Skeletal muscle tissue (tissue), 3 donors: ENCODE measurements at regions not wholly inside any gene's neighbourhood (a gene's known extent, or its start where the extent isn't known, plus 50 kb on each side); places are given as distances from the start of the nearest gene placed in this dataset.

Source experiments
- H3K27ac ChIP-seq: one replicate; pipeline ENCODE4 v1.7.0; 2013; ENCODE audit warnings: mild to moderate bottlenecking, low read depth, low read length, inconsistent platforms
- H3K27me3 ChIP-seq, 3 donors: one replicate each; pipeline ENCODE4 v1.7.0; 2013; ENCODE audit warnings: low read length in 3 of 3; ENCODE audit not compliant: control insufficient read depth in 3 of 3, insufficient read depth in 3 of 3
- H3K36me3 ChIP-seq, 3 donors: one replicate each; pipeline ENCODE4 v1.7.0; 2013; ENCODE audit warnings: low read length in 3 of 3; ENCODE audit not compliant: control insufficient read depth in 3 of 3, insufficient read depth in 3 of 3
- H3K4me1 ChIP-seq, 3 donors: one replicate each; pipeline ENCODE4 v1.7.0; 2013; ENCODE audit warnings: low read length in 3 of 3, mild to moderate bottlenecking in 3 of 3; ENCODE audit not compliant: control insufficient read depth in 3 of 3, insufficient read depth in 3 of 3
- H3K4me3 ChIP-seq, 3 donors: one replicate each; pipeline ENCODE4 v1.7.0; 2013; ENCODE audit warnings: low read length in 3 of 3
- H3K9ac ChIP-seq, 3 donors: one replicate each; pipeline ENCODE4 v1.7.0; 2013; ENCODE audit warnings: low read length in 3 of 3, mild to moderate bottlenecking in 3 of 3, moderate library complexity in 2 of 3, low read depth in 1 of 3
- H3K9me3 ChIP-seq, 3 donors: one replicate each; pipeline ENCODE4 v1.7.0; 2013; ENCODE audit warnings: low read length in 3 of 3; ENCODE audit not compliant: control insufficient read depth in 3 of 3
- donor health status: Osteomylitis.

GRCh38 chrY:15468091-15468490 lies 943.8 kb downstream of the NLGN4Y start:
- no peaks in the 10 kb centered on the region for H3K27me3 ChIP-seq
- no peaks in the 10 kb centered on the region for H3K4me1 ChIP-seq
- H3K9ac ChIP-seq, result no peak overlapping the region
- no peaks in the 10 kb centered on the region for H3K9me3 ChIP-seq
- no peaks in the 10 kb centered on the region for H3K36me3 ChIP-seq
- H3K4me3 ChIP-seq, result no peak overlapping the region
- H3K27ac ChIP-seq, result no peak overlapping the region

- no peaks in the 10 kb centered on the region for H3K36me3 ChIP-seq
Measured at GRCh38 chrY:15471371-15471770, 947.0 kb downstream of the NLGN4Y start.

GRCh38 chrY:15478348-15478963 lies 954.1 kb downstream of the NLGN4Y start:
- Histone ChIP-seq H3K27ac (no peak overlapping the region), H3K36me3 (no peaks in the 10 kb centered on the region), H3K9me3 (no peaks in the 10 kb centered on the region), H3K4me1 (no peaks in the 10 kb centered on the region), H3K9ac (no peak overlapping the region), H3K27me3 (no peaks in the 10 kb centered on the region), H3K4me3 (no peak overlapping the region)

More at GRCh38 chrY:15471371-15471770, 947.0 kb downstream of the NLGN4Y start:
- H3K27ac ChIP-seq, result no peak overlapping the region
- no peaks in the 10 kb centered on the region for H3K27me3 ChIP-seq
- H3K4me3 ChIP-seq, result no peak overlapping the region
- no peaks in the 10 kb centered on the region for H3K4me1 ChIP-seq
- H3K9me3 ChIP-seq, result no peaks in the 10 kb centered on the region
- no peak overlapping the region for H3K9ac ChIP-seq

GRCh38 chrY:15500536-15500935 lies 976.2 kb downstream of the NLGN4Y start:
- H3K4me3 ChIP-seq, result no peak overlapping the region

GRCh38 chrY:15501181-15501580 lies 976.9 kb downstream of the NLGN4Y start:
- no peaks in the 10 kb centered on the region for H3K27me3 ChIP-seq
- H3K9ac ChIP-seq, result no peak overlapping the region
- H3K27ac ChIP-seq, result no peak overlapping the region
- H3K4me1 ChIP-seq, result no peaks in the 10 kb centered on the region
- no peaks in the 10 kb centered on the region for H3K9me3 ChIP-seq
- no peaks in the 10 kb centered on the region for H3K36me3 ChIP-seq
- no peak overlapping the region for H3K4me3 ChIP-seq

More at GRCh38 chrY:15500536-15500935, 976.2 kb downstream of the NLGN4Y start:
- Histone ChIP-seq H3K27me3 (no peaks in the 10 kb centered on the region), H3K36me3 (no peaks in the 10 kb centered on the region), H3K9ac (no peak overlapping the region), H3K27ac (no peak overlapping the region), H3K4me1 (no peaks in the 10 kb centered on the region), H3K9me3 (no peaks in the 10 kb centered on the region)

GRCh38 chrY:15510288-15510687 lies 986.0 kb downstream of the NLGN4Y start:
- H3K9ac ChIP-seq, result no peak overlapping the region
- peaks cover 0 to 3% (median 2%) of the 10 kb centered on the region in 3 donors for H3K4me1 ChIP-seq
- H3K4me3 ChIP-seq, result no peak overlapping the region
- H3K9me3 ChIP-seq, result no peaks in the 10 kb centered on the region
- no peaks in the 10 kb centered on the region for H3K36me3 ChIP-seq
- no peak overlapping the region for H3K27ac ChIP-seq
- H3K27me3 ChIP-seq, result no peaks in the 10 kb centered on the region

GRCh38 chrY:15510984-15511650 lies 986.8 kb downstream of the NLGN4Y start:
- Histone ChIP-seq H3K27ac (no peak overlapping the region), H3K9ac (no peak overlapping the region), H3K27me3 (no peaks in the 10 kb centered on the region), H3K4me3 (no peak overlapping the region), H3K9me3 (no peaks in the 10 kb centered on the region), H3K4me1 (peaks cover 0 to 3% (median 2%) of the 10 kb centered on the region in 3 donors), H3K36me3 (no peaks in the 10 kb centered on the region)

- Histone ChIP-seq H3K4me1 (no peaks in the 10 kb centered on the region), H3K9me3 (no peaks in the 10 kb centered on the region), H3K4me3 (no peak overlapping the region), H3K27ac (no peak overlapping the region), H3K27me3 (no peaks in the 10 kb centered on the region), H3K36me3 (no peaks in the 10 kb centered on the region), H3K9ac (no peak overlapping the region)
Measured at GRCh38 chrY:15535131-15535530, 1010.8 kb downstream of the NLGN4Y start.

- H3K4me1 ChIP-seq, result no peaks in the 10 kb centered on the region
- no peak overlapping the region for H3K9ac ChIP-seq
- no peak overlapping the region for H3K27ac ChIP-seq
- H3K4me3 ChIP-seq, result no peak overlapping the region
- no peaks in the 10 kb centered on the region for H3K36me3 ChIP-seq
- H3K9me3 ChIP-seq, result no peaks in the 10 kb centered on the region
- no peaks in the 10 kb centered on the region for H3K27me3 ChIP-seq
Measured at GRCh38 chrY:15535784-15536511, 1011.6 kb downstream of the NLGN4Y start.

- Histone ChIP-seq H3K4me3 (no peak overlapping the region), H3K27me3 (no peaks in the 10 kb centered on the region), H3K27ac (no peak overlapping the region), H3K9me3 (no peaks in the 10 kb centered on the region), H3K36me3 (no peaks in the 10 kb centered on the region), H3K9ac (no peak overlapping the region), H3K4me1 (no peaks in the 10 kb centered on the region)
Measured at GRCh38 chrY:15540516-15540915, 1016.2 kb downstream of the NLGN4Y start.
